Neural progenitor cell (in vitro differentiated cells): ENCODE measurements at regions not wholly inside any gene's neighbourhood (a gene's known extent, or its start where the extent isn't known, plus 50 kb on each side); places are given as distances from the start of the nearest gene placed in this dataset.

ENCODE experiments used
- DNase-seq: peaks from one replicate; pipeline ENCODE4 v3.0.0-alpha.2; 2016; ENCODE audit warnings: low spot score
- H2AFZ ChIP-seq: fragments of 200-600 bp; sonication (generic); replicated peaks from 2 replicates; pipeline ENCODE4 v1.6.1; 2016; ENCODE audit warnings: antibody characterized with exemption
- H3F3A ChIP-seq: fragments of 200-600 bp; sonication (generic); 2 replicates; pipeline ENCODE4 v1.6.1; 2016; ENCODE audit warnings: antibody characterized with exemption, low read depth
- H3K27ac ChIP-seq: fragments of 200-600 bp; sonication (generic); 2 replicates; pipeline ENCODE4 v1.5.1; 2016; ENCODE audit warnings: mild to moderate bottlenecking
- H3K27me3 ChIP-seq: fragments of 200-600 bp; sonication (generic); 2 replicates; pipeline ENCODE4 v1.6.1; 2016; ENCODE audit warnings: mild to moderate bottlenecking, moderate library complexity
- H3K36me3 ChIP-seq: fragments of 200-600 bp; sonication (generic); 2 replicates; pipeline ENCODE4 v1.5.1; 2016
- H3K4me1 ChIP-seq: fragments of 200-600 bp; sonication (generic); 2 replicates; pipeline ENCODE4 v1.6.1; 2016; ENCODE audit warnings: mixed run types
- H3K4me2 ChIP-seq: fragments of 200-600 bp; sonication (generic); 2 replicates; pipeline ENCODE4 v1.6.1; 2016
- H3K4me3 ChIP-seq: fragments of 200-600 bp; sonication (generic); 2 replicates; pipeline ENCODE4 v1.5.1; 2016
- H3K79me2 ChIP-seq: fragments of 200-600 bp; sonication (generic); 2 replicates; pipeline ENCODE4 v1.6.1; 2016; ENCODE audit warnings: low read depth
- H3K9ac ChIP-seq: fragments of 200-600 bp; sonication (generic); 2 replicates; pipeline ENCODE4 v1.6.1; 2016
- H3K9me3 ChIP-seq: fragments of 200-600 bp; sonication (generic); 2 replicates; pipeline ENCODE4 v1.5.1; 2016; ENCODE audit warnings: low read depth
- H4K20me1 ChIP-seq: fragments of 200-600 bp; sonication (generic); 2 replicates; pipeline ENCODE4 v1.6.1; 2016; ENCODE audit warnings: low read depth
- H3K27ac Mint-ChIP-seq: 3 replicates; pipeline ENCODE4 v1.8.0; 2021; ENCODE audit warnings: mixed read lengths
- H3K27me3 Mint-ChIP-seq: 2 replicates; pipeline ENCODE4 v1.8.0; 2022; ENCODE audit warnings: low read depth, mild to moderate bottlenecking, inconsistent platforms, moderate library complexity, mixed read lengths; ENCODE audit not compliant: insufficient read depth
- H3K36me3 Mint-ChIP-seq: 3 replicates; pipeline ENCODE4 v1.8.0; 2021; ENCODE audit warnings: mixed read lengths
- H3K4me1 Mint-ChIP-seq: 3 replicates; pipeline ENCODE4 v1.8.0; 2021; ENCODE audit warnings: mixed read lengths
- H3K4me3 Mint-ChIP-seq: 3 replicates; pipeline ENCODE4 v1.8.0; 2021; ENCODE audit warnings: mild to moderate bottlenecking, moderate library complexity, mixed read lengths
- H3K9me3 Mint-ChIP-seq: 3 replicates; pipeline ENCODE4 v1.8.0; 2020; ENCODE audit warnings: mixed read lengths
- CTCF ChIP-seq: fragments of 200-600 bp; sonication (generic); IDR thresholded peaks from 2 replicates; pipeline ENCODE4 v1.5.1; 2017; ENCODE audit warnings: antibody characterized with exemption, mild to moderate bottlenecking
- EZH2 ChIP-seq: fragments of 200-600 bp; sonication (generic); IDR thresholded peaks from 2 replicates; pipeline ENCODE4 v1.6.1; 2017; ENCODE audit warnings: antibody characterized with exemption, mild to moderate bottlenecking, moderate library complexity
- EZH2phosphoT487 ChIP-seq: fragments of 200-600 bp; sonication (generic); IDR thresholded peaks from 2 replicates; pipeline ENCODE4 v1.6.1; 2017; ENCODE audit warnings: antibody characterized with exemption

- H3K27me3 Mint-ChIP-seq = peaks cover 4% of the 10 kb centered on the region
- H3K36me3 Mint-ChIP-seq = no peaks in the 10 kb centered on the region
- no peaks in the 10 kb centered on the region for H3K27me3 ChIP-seq
These were observed 228.7 kb downstream of the SOX9 start for GRCh38 chr17:72349491-72349995.

GRCh38 chr17:72350073-72350472 is 229.3 kb downstream of the SOX9 start:
- Histone ChIP-seq H4K20me1 (no peaks in the 10 kb centered on the region), H3K27ac (no peak overlapping the region), H3K4me3 (no peak overlapping the region), H3K9me3 (no peaks in the 10 kb centered on the region), H3K4me2 (no peak overlapping the region), H3K36me3 (no peaks in the 10 kb centered on the region), H3K4me1 (peaks cover 13% of the 10 kb centered on the region), H3K79me2 (no peaks in the 10 kb centered on the region), H3K9ac (no peak overlapping the region), H3F3A (no peaks in the 10 kb centered on the region), H3K27me3 (no peaks in the 10 kb centered on the region), H2AFZ (no peak overlapping the region)
- Mint-ChIP-seq H3K36me3 (no peaks in the 10 kb centered on the region), H3K27me3 (peaks cover 4% of the 10 kb centered on the region), H3K4me3 (no peak overlapping the region), H3K27ac (no peak overlapping the region), H3K9me3 (peaks cover 6% of the 10 kb centered on the region), H3K4me1 (peaks cover 14% of the 10 kb centered on the region)
- DNase-seq = no peak
- TF ChIP-seq EZH2phosphoT487 (no peak), CTCF (no peak), EZH2 (no peak)

More at GRCh38 chr17:72349491-72349995, 228.7 kb downstream of the SOX9 start:
- H3K9ac ChIP-seq = no peak overlapping the region
- peaks cover 14% of the 10 kb centered on the region for H3K4me1 Mint-ChIP-seq
- H3K4me3 ChIP-seq = no peak overlapping the region
- peaks cover 6% of the 10 kb centered on the region for H3K9me3 Mint-ChIP-seq
- H3K4me2 ChIP-seq = no peak overlapping the region
- H3K9me3 ChIP-seq = no peaks in the 10 kb centered on the region
- H3K4me3 Mint-ChIP-seq = no peak overlapping the region
- TF ChIP-seq CTCF (no peak), EZH2 (no peak), EZH2phosphoT487 (no peak)
- H3K27ac ChIP-seq = no peak overlapping the region
- H4K20me1 ChIP-seq = no peaks in the 10 kb centered on the region
- H3K4me1 ChIP-seq = peaks cover 13% of the 10 kb centered on the region
- no peaks in the 10 kb centered on the region for H3K79me2 ChIP-seq
- no peaks in the 10 kb centered on the region for H3F3A ChIP-seq
- no peak overlapping the region for H2AFZ ChIP-seq
- no peak for DNase-seq
- H3K36me3 ChIP-seq = no peaks in the 10 kb centered on the region
- H3K27ac Mint-ChIP-seq = no peak overlapping the region

DNA sequence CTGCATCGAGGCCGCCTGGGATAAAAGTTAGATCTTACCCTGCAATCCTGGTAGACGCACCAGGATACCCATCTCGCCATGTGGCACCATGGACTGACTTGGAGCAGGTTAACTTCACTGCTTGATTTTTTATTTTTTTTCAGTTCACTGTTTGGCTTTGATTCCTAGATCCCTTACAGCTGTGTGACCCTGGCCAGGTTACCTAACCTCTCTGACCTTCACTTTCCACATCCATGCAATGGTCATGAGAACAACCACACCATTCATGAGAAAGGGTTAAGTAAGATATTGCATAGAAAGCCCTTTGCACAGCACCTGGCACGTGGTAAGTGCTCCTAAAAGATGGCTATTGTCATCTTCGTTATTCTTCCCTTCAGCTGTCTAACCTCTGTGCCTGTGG is 230.5 kb downstream of the SOX9 start:
- DNase-seq = no peak
- H3K4me3 ChIP-seq = no peak overlapping the region
- no peaks in the 10 kb centered on the region for H3K9me3 ChIP-seq
- H3K79me2 ChIP-seq = no peaks in the 10 kb centered on the region
- no peaks in the 10 kb centered on the region for H3K36me3 Mint-ChIP-seq
- H3K36me3 ChIP-seq = no peaks in the 10 kb centered on the region
- no peaks in the 10 kb centered on the region for H3F3A ChIP-seq
- no peak for TF ChIP-seq EZH2phosphoT487
- TF ChIP-seq EZH2 = no peak
- no peak for TF ChIP-seq CTCF
- H4K20me1 ChIP-seq = no peaks in the 10 kb centered on the region
- no peak overlapping the region for H3K9ac ChIP-seq
- no peaks in the 10 kb centered on the region for H3K27me3 ChIP-seq
- H3K27ac ChIP-seq = no peak overlapping the region
- peaks cover 2% of the 10 kb centered on the region for H3K27me3 Mint-ChIP-seq
- no peak overlapping the region for H2AFZ ChIP-seq
- no peak overlapping the region for H3K4me2 ChIP-seq
- peaks cover 13% of the 10 kb centered on the region for H3K4me1 ChIP-seq
- H3K9me3 Mint-ChIP-seq = peaks cover 6% of the 10 kb centered on the region
- peaks cover 14% of the 10 kb centered on the region for H3K4me1 Mint-ChIP-seq
- no peak overlapping the region for H3K27ac Mint-ChIP-seq
- H3K4me3 Mint-ChIP-seq = no peak overlapping the region
